ENCODE measurements at regions not wholly inside any gene's neighbourhood (a gene's known extent, or its start where the extent isn't known, plus 50 kb on each side); places are given as distances from the start of the nearest gene placed in this dataset.

- no peak for TF ChIP-seq CTCF (IDR thresholded peaks at IDR 0.05)
- no peak for DNase-seq (ENCODE audit: low spot score in 2 of 2)
- no peaks in the 10 kb centered on the region for H3K4me1 ChIP-seq
- no peaks in the 10 kb centered on the region for H3K9me3 ChIP-seq
- no peak overlapping the region for H3K4me3 ChIP-seq
- H3K27me3 ChIP-seq, result no peaks in the 10 kb centered on the region
- H3K36me3 ChIP-seq, result no peaks in the 10 kb centered on the region
- no peak overlapping the region for H3K27ac ChIP-seq
- intact Hi-C loops (cut with DNase I), result no loop called here
Measured at GRCh38 chr5:147177125-147177840, 57.5 kb upstream of the STK32A start.

- DNase-seq (ENCODE audit: low spot score in 2 of 2), result no peak
- no peaks in the 10 kb centered on the region for H3K4me1 ChIP-seq
- no peak for TF ChIP-seq CTCF (IDR thresholded peaks at IDR 0.05)
- no peak overlapping the region for H3K4me3 ChIP-seq
- no peaks in the 10 kb centered on the region for H3K9me3 ChIP-seq
- H3K36me3 ChIP-seq, result no peaks in the 10 kb centered on the region
- no peaks in the 10 kb centered on the region for H3K27me3 ChIP-seq
- intact Hi-C loops (cut with DNase I), result no loop called here
- H3K27ac ChIP-seq, result no peak overlapping the region
Measured at GRCh38 chr5:147179562-147180147, 55.2 kb upstream of the STK32A start.

- no peak for TF ChIP-seq CTCF (IDR thresholded peaks at IDR 0.05)
- H3K9me3 ChIP-seq, result no peaks in the 10 kb centered on the region
- DNase-seq (ENCODE audit: low spot score in 2 of 2), result no peak
- intact Hi-C loops (cut with DNase I), result no loop called here
- H3K36me3 ChIP-seq, result no peaks in the 10 kb centered on the region
- H3K4me1 ChIP-seq, result no peaks in the 10 kb centered on the region
- no peak overlapping the region for H3K27ac ChIP-seq
- no peak overlapping the region for H3K4me3 ChIP-seq
- H3K27me3 ChIP-seq, result no peaks in the 10 kb centered on the region
Measured at GRCh38 chr5:147180751-147181150, 54.1 kb upstream of the STK32A start.
